OCI-LY1 (cell line): ENCODE measurements at regions not wholly inside any gene's neighbourhood (a gene's known extent, or its start where the extent isn't known, plus 50 kb on each side); places are given as distances from the start of the nearest gene placed in this dataset.

ENCODE experiments used
- H2AFZ ChIP-seq: fragments of 200-600 bp; sonication (generic), shearing (Covaris generic); 2 replicates; pipeline ENCODE4 v1.6.0; 2014; ENCODE audit warnings: antibody characterized with exemption, mild to moderate bottlenecking, low read length
- H3F3A ChIP-seq: fragments of 200-600 bp; sonication (generic), shearing (Covaris generic); 2 replicates; pipeline ENCODE4 v1.6.0; 2014; ENCODE audit warnings: mild to moderate bottlenecking, antibody characterized with exemption, low read length, moderate library complexity; ENCODE audit not compliant: insufficient read depth
- H3K27ac ChIP-seq: fragments of 200-600 bp; sonication (generic); 2 replicates; pipeline ENCODE4 v1.5.1; 2014; ENCODE audit warnings: low read length, mixed run types, mild to moderate bottlenecking, low read depth; ENCODE audit not compliant: poor library complexity, severe bottlenecking
- H3K27me3 ChIP-seq: fragments of 200-600 bp; sonication (generic); 2 replicates; pipeline ENCODE4 v1.6.0; 2014; ENCODE audit warnings: antibody characterized with exemption, mild to moderate bottlenecking, low read length, moderate library complexity; ENCODE audit not compliant: insufficient read depth
- H3K36me3 ChIP-seq: fragments of 200-600 bp; sonication (generic); 2 replicates; pipeline ENCODE4 v1.6.1; 2014; ENCODE audit warnings: mild to moderate bottlenecking, antibody characterized with exemption, low read length, moderate library complexity, mixed read lengths; ENCODE audit not compliant: insufficient read depth
- H3K4me1 ChIP-seq: fragments of 200-600 bp; sonication (generic); 2 replicates; pipeline ENCODE4 v1.5.1; 2014; ENCODE audit warnings: mild to moderate bottlenecking, low read length, moderate library complexity; ENCODE audit not compliant: insufficient read depth, severe bottlenecking
- H3K4me2 ChIP-seq: fragments of 200-600 bp; sonication (generic), shearing (Covaris generic); 2 replicates; pipeline ENCODE4 v1.6.1; 2014; ENCODE audit warnings: low read length
- H3K4me3 ChIP-seq: fragments of 200-600 bp; sonication (generic); 2 replicates; pipeline ENCODE4 v1.5.1; 2014; ENCODE audit warnings: low read length, low read depth, mild to moderate bottlenecking, mixed read lengths; ENCODE audit not compliant: poor library complexity, severe bottlenecking
- H3K79me2 ChIP-seq: fragments of 200-600 bp; shearing (Covaris generic); 2 replicates; pipeline ENCODE4 v1.6.1; 2016; ENCODE audit warnings: mixed run types, low read length, mixed read lengths; ENCODE audit not compliant: insufficient read depth
- H3K9ac ChIP-seq: fragments of 200-600 bp; sonication (generic), shearing (Covaris generic); 2 replicates; pipeline ENCODE4 v1.6.1; 2014; ENCODE audit warnings: mild to moderate bottlenecking, low read length, mixed read lengths
- H3K9me2 ChIP-seq: fragments of 200-600 bp; sonication (generic), shearing (Covaris generic); 2 replicates; pipeline ENCODE4 v1.6.1; 2014; ENCODE audit warnings: low read depth, mild to moderate bottlenecking, low read length, mixed read lengths
- H3K9me3 ChIP-seq: fragments of 200-600 bp; shearing (Covaris generic); 2 replicates; pipeline ENCODE4 v1.6.1; 2014; ENCODE audit warnings: low read length, mixed read lengths
- H4K20me1 ChIP-seq: fragments of 200-600 bp; sonication (generic), shearing (Covaris generic); 2 replicates; pipeline ENCODE4 v1.6.0; 2016; ENCODE audit warnings: mild to moderate bottlenecking, low read length; ENCODE audit not compliant: insufficient read depth
- EZH2 ChIP-seq: fragments of 200-600 bp; sonication (generic), shearing (Covaris generic); IDR thresholded peaks from 2 replicates; pipeline ENCODE4 v1.8.0; 2017; ENCODE audit warnings: borderline replicate concordance, mixed run types, mild to moderate bottlenecking, antibody characterized with exemption, low read length, moderate library complexity, mixed read lengths
- TF ChIP-seq, protein P1 (sequence below): fragments of 200-600 bp; sonication (generic), shearing (Covaris generic); IDR thresholded peaks from 2 replicates; pipeline ENCODE4 v1.5.1; 2017; ENCODE audit warnings: mild to moderate bottlenecking, antibody characterized with exemption, low read length, moderate library complexity, mixed read lengths

DNA sequence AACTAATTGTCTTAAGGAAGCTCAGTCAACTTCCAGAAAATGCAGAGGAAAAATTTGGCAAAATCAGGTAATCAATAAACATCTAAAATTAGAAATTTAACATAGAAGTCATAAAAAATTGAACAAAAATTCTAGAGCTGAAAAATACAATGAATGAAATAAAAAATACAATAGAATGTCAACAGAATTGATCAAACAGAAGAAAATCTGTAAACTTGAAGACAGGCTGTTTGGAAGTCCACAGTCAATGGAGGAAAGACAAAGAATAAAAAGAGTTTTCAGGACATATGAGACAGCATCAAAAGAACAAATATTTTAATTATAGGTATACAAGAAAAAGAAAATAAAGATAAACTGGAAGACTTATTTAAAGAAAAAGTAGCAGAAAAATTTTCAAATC is 469.0 kb downstream of the RWDD3 start:
- no peaks in the 10 kb centered on the region for H3F3A ChIP-seq
- H3K4me1 ChIP-seq: no peaks in the 10 kb centered on the region
- H3K4me3 ChIP-seq: no peak overlapping the region
- no peaks in the 10 kb centered on the region for H3K79me2 ChIP-seq
- no peak overlapping the region for H3K9ac ChIP-seq
- no peak overlapping the region for H3K4me2 ChIP-seq
- no peaks in the 10 kb centered on the region for H3K36me3 ChIP-seq
- H3K27ac ChIP-seq: no peak overlapping the region
- no peaks in the 10 kb centered on the region for H3K9me2 ChIP-seq
- H2AFZ ChIP-seq: no peak overlapping the region
- no peaks in the 10 kb centered on the region for H3K27me3 ChIP-seq
- TF ChIP-seq, protein P1, sequence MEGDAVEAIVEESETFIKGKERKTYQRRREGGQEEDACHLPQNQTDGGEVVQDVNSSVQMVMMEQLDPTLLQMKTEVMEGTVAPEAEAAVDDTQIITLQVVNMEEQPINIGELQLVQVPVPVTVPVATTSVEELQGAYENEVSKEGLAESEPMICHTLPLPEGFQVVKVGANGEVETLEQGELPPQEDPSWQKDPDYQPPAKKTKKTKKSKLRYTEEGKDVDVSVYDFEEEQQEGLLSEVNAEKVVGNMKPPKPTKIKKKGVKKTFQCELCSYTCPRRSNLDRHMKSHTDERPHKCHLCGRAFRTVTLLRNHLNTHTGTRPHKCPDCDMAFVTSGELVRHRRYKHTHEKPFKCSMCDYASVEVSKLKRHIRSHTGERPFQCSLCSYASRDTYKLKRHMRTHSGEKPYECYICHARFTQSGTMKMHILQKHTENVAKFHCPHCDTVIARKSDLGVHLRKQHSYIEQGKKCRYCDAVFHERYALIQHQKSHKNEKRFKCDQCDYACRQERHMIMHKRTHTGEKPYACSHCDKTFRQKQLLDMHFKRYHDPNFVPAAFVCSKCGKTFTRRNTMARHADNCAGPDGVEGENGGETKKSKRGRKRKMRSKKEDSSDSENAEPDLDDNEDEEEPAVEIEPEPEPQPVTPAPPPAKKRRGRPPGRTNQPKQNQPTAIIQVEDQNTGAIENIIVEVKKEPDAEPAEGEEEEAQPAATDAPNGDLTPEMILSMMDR: no peak
- TF ChIP-seq EZH2: no peak
- H3K9me3 ChIP-seq: peaks cover 3% of the 10 kb centered on the region; the same call in 1 of the 2 replicates
- H4K20me1 ChIP-seq: no peaks in the 10 kb centered on the region

DNA sequence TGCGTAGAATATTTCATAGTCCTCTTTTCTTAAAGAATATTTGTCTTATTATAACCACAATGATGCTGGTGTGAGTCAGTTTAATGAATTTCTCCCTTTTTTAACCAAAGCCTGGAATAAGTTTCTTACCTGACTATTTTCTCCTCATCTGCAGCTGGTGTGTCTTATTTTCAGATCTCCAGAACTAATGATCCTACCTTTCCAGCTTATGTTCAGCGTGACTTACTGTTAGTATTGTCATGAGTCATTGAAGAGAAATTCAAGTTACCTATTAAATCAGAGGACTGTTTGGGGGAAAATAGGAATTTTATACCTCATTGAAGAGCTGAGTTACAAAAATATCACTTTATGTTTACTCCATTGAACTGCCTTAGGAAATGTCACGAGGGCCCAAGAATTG is 482.1 kb downstream of the RWDD3 start:
- H3K4me1 ChIP-seq: no peaks in the 10 kb centered on the region
- H3K9me3 ChIP-seq: no peaks in the 10 kb centered on the region
- H3K4me3 ChIP-seq: no peak overlapping the region
- H3K36me3 ChIP-seq: no peaks in the 10 kb centered on the region
- no peak overlapping the region for H3K27ac ChIP-seq
- H3K79me2 ChIP-seq: no peaks in the 10 kb centered on the region
- H3K27me3 ChIP-seq: no peaks in the 10 kb centered on the region
- H3K9ac ChIP-seq: no peak overlapping the region
- H3F3A ChIP-seq: no peaks in the 10 kb centered on the region
- H2AFZ ChIP-seq: no peak overlapping the region
- no peak overlapping the region for H3K4me2 ChIP-seq
- H3K9me2 ChIP-seq: no peaks in the 10 kb centered on the region
- TF ChIP-seq, protein P1: no peak
- TF ChIP-seq EZH2: no peak
- H4K20me1 ChIP-seq: no peaks in the 10 kb centered on the region

DNA sequence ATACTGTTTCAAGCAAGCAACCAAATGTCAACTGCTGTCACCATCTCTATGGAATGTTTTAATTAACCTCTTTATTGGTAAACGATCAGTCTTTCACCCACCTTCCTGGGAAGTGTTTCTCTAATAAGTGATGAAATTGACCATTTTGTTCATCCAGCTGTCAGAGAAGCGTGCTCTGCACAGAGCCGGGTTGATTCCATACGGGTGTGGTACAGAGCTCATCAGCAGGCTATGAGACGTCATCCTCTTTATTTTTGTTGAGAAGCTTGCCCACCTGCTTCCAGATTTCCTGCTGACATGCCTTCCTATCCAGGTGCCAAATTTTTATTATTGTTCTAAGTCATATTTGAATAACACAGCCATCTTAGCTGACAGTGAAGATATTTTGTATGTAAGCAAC is 482.5 kb downstream of the RWDD3 start:
- Histone ChIP-seq H3F3A (no peaks in the 10 kb centered on the region), H3K36me3 (no peaks in the 10 kb centered on the region), H3K27me3 (no peaks in the 10 kb centered on the region), H3K9me2 (no peaks in the 10 kb centered on the region), H3K9me3 (no peaks in the 10 kb centered on the region), H3K4me1 (no peaks in the 10 kb centered on the region), H3K4me2 (no peak overlapping the region), H3K4me3 (no peak overlapping the region), H2AFZ (no peak overlapping the region), H4K20me1 (no peaks in the 10 kb centered on the region), H3K9ac (no peak overlapping the region), H3K27ac (no peak overlapping the region), H3K79me2 (no peaks in the 10 kb centered on the region)
- TF ChIP-seq, protein P1: no peak
- no peak for TF ChIP-seq EZH2
